GM13976 (cell line): ENCODE measurements at regions not wholly inside any gene's neighbourhood (a gene's known extent, or its start where the extent isn't known, plus 50 kb on each side); places are given as distances from the start of the nearest gene placed in this dataset.

Experiments used
- DNase-seq: peaks from one replicate; pipeline ENCODE4 v3.0.0; 2012; ENCODE audit warnings: low spot score
- CTCF ChIP-seq: IDR thresholded peaks from 2 replicates; pipeline ENCODE4 v1.5.1; 2012; ENCODE audit warnings: borderline replicate concordance, mild to moderate bottlenecking; ENCODE audit not compliant: insufficient read depth; ENCODE audit errors: extremely low read depth, missing control alignments, control extremely low read depth
- in situ Hi-C: fragments of 300-500 bp; cut with MboI; formaldehyde crosslinking; loops from one replicate; pipeline ENCODE4 v1.12.0; 2022; ENCODE audit warnings: low sequenced_read_pairs, mixed read lengths, inconsistent platforms; ENCODE audit not compliant: unreplicated experiment

- in situ Hi-C loops = loop anchor here (10.0 to 25.0 kb wide), 2 partner anchors 139 to 597 kb away; partner anchors contain the start of gene PHOX2B
- no peak for TF ChIP-seq CTCF
- DNase-seq = no peak
Measured at GRCh38 chr4:41883988-41884734, 51.1 kb upstream of the TMEM33 start.

GRCh38 chr4:41882625-41883347 is 52.4 kb upstream of the TMEM33 start:
- peak; percentile 86 for DNase-seq
- in situ Hi-C loops = loop anchor here (10.0 to 25.0 kb wide), 2 partner anchors 138 to 595 kb away; partner anchors contain the start of gene PHOX2B
- peak; percentile 86 for TF ChIP-seq CTCF

GRCh38 chr4:41881981-41882624 is 53.1 kb upstream of the TMEM33 start:
- DNase-seq = peak; percentile 28
- in situ Hi-C loops = loop anchor here (10.0 to 25.0 kb wide), 2 partner anchors 137 to 595 kb away; partner anchors contain the start of gene PHOX2B
- no peak for TF ChIP-seq CTCF

GRCh38 chr4:41880840-41881831 is 54.1 kb upstream of the TMEM33 start:
- no peak for TF ChIP-seq CTCF
- in situ Hi-C loops = loop anchor here (10.0 to 25.0 kb wide), 2 partner anchors 136 to 594 kb away; partner anchors contain the start of gene PHOX2B
- DNase-seq = peak; percentile 43

- no peak for TF ChIP-seq CTCF
- in situ Hi-C loops = loop anchor here (10.0 to 25.0 kb wide), 2 partner anchors 135 to 593 kb away; partner anchors contain the start of gene PHOX2B
- no peak for DNase-seq
Measured at GRCh38 chr4:41880022-41880837, 55.0 kb upstream of the TMEM33 start.
